Hepatocyte (in vitro differentiated cells): ENCODE measurements at regions not wholly inside any gene's neighbourhood (a gene's known extent, or its start where the extent isn't known, plus 50 kb on each side); places are given as distances from the start of the nearest gene placed in this dataset.

Experiments used
- EZH2 ChIP-seq: fragments of 200-600 bp; sonication (generic); IDR thresholded peaks from 2 replicates; pipeline ENCODE4 v1.6.1; 2016; ENCODE audit warnings: antibody characterized with exemption, mild to moderate bottlenecking, borderline replicate concordance
- TF ChIP-seq, protein P1 (sequence below): fragments of 200-600 bp; sonication (generic); IDR thresholded peaks from 2 replicates; pipeline ENCODE4 v1.5.1; 2016; ENCODE audit warnings: antibody characterized with exemption, mild to moderate bottlenecking; ENCODE audit not compliant: poor library complexity

- TF ChIP-seq, protein P1, sequence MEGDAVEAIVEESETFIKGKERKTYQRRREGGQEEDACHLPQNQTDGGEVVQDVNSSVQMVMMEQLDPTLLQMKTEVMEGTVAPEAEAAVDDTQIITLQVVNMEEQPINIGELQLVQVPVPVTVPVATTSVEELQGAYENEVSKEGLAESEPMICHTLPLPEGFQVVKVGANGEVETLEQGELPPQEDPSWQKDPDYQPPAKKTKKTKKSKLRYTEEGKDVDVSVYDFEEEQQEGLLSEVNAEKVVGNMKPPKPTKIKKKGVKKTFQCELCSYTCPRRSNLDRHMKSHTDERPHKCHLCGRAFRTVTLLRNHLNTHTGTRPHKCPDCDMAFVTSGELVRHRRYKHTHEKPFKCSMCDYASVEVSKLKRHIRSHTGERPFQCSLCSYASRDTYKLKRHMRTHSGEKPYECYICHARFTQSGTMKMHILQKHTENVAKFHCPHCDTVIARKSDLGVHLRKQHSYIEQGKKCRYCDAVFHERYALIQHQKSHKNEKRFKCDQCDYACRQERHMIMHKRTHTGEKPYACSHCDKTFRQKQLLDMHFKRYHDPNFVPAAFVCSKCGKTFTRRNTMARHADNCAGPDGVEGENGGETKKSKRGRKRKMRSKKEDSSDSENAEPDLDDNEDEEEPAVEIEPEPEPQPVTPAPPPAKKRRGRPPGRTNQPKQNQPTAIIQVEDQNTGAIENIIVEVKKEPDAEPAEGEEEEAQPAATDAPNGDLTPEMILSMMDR, result no peak
- no peak for TF ChIP-seq EZH2
These were observed 123.8 kb downstream of the CCDC71L start for GRCh38 chr7:106537119-106537518.
